Hepatocyte (in vitro differentiated cells): ENCODE measurements at regions not wholly inside any gene's neighbourhood (a gene's known extent, or its start where the extent isn't known, plus 50 kb on each side); places are given as distances from the start of the nearest gene placed in this dataset.

Experiments
- CTCF ChIP-seq: fragments of 200-600 bp; sonication (generic); IDR thresholded peaks from 2 replicates; pipeline ENCODE4 v1.5.1; 2016; ENCODE audit warnings: antibody characterized with exemption, mild to moderate bottlenecking; ENCODE audit not compliant: poor library complexity
- EZH2 ChIP-seq: fragments of 200-600 bp; sonication (generic); IDR thresholded peaks from 2 replicates; pipeline ENCODE4 v1.6.1; 2016; ENCODE audit warnings: antibody characterized with exemption, mild to moderate bottlenecking, borderline replicate concordance
- EZH2phosphoT487 ChIP-seq: fragments of 200-600 bp; sonication (generic); IDR thresholded peaks from one replicate; pipeline ENCODE4 v1.6.1; 2018; ENCODE audit warnings: antibody characterized with exemption, mild to moderate bottlenecking, low read depth, moderate library complexity; ENCODE audit not compliant: unreplicated experiment, severe bottlenecking

GRCh38 chr3:64414043-64414442, 188.8 kb upstream of the PRICKLE2 start:
- TF ChIP-seq EZH2 (no peak), CTCF (no peak), EZH2phosphoT487 (no peak)
